ENCODE measurements at regions not wholly inside any gene's neighbourhood (a gene's known extent, or its start where the extent isn't known, plus 50 kb on each side); places are given as distances from the start of the nearest gene placed in this dataset.

GRCh38 chr9:108552459-108553040 lies 303.2 kb downstream of the ACTL7B start:
- DNase-seq (ENCODE audit: low read depth, low spot score), result no peak

- no peak for DNase-seq (ENCODE audit: low read depth, low spot score)
These were observed 304.6 kb downstream of the ACTL7B start for GRCh38 chr9:108551030-108551841.

GRCh38 chr9:108550106-108550505 lies 305.7 kb downstream of the ACTL7B start:
- no peak for DNase-seq (ENCODE audit: low read depth, low spot score)

DNA sequence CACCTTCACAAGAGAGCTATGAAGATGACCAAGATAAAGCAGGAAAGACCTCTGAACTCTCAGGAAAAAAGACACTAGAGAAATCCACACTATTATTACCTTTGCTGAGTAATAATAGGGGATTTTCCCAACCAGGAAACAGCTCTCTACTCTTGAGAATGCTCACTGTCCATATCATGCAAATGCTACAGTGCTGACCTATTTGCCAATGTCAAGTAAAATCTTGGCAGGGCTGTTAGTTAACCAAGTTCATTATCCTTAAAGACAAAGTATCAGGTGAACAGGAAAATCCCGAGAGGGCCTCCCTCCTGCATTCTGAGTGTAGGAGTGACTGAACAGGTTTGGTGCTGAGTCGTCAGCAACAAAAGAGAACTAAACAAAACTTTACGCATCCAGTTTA lies 306.6 kb downstream of the ACTL7B start:
- no peak for DNase-seq (ENCODE audit: low read depth, low spot score)

DNA sequence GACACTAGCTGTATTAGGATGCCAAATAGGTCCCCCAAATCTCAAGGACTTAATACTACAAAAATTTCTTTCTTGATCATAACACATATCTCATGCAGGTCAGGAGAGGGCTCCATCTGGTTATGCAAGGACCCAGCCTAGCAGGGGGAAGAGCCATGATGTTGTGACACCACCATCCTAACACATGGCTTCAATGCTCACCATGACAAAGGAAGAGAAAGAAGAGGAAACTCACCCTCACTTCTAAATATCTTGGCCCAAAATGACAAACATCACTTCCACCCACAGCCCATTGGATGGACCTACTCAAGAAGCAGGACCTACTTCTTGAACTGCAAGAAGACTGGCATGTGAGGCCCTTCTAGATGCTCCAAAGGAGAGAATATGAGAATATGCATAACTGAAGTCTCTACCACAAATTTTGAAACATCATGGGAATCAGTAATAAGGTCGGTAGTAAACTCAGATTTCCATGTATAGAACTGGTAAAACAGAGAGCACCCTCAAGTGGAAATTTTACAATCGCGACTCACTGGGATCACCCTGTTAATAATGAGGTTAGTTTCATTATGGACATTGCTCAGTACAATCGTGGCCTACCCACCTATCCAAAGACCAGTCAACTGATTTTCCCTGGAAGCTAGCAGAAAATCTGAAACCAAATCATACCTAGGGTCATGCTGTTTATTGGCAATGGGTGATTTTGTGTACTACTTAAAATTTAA lies 308.2 kb downstream of the ACTL7B start:
- no peak for DNase-seq (ENCODE audit: low read depth, low spot score)

- DNase-seq (ENCODE audit: low read depth, low spot score), result no peak
These were observed 309.6 kb downstream of the ACTL7B start for GRCh38 chr9:108546215-108546614.

DNA sequence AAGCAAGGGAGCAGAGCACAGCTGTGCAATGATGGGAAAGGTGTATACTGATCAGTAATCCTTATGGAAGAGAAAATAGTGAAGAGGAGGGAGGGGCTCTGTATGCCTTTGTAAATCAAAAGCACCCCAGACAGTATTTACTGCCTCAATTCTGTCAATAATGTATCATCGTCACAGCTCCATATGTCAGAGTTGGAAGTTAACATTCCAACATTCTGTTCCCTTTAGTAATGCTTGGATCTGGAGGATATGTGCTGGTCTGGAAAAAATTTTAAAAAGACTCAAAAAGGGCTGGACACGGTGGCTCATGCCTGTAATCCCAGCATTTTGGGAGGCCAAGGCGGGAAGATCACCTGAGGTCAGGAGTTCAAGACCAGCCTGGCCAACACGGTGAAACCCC lies 310.4 kb downstream of the ACTL7B start:
- no peak for DNase-seq (ENCODE audit: low read depth, low spot score)

DNA sequence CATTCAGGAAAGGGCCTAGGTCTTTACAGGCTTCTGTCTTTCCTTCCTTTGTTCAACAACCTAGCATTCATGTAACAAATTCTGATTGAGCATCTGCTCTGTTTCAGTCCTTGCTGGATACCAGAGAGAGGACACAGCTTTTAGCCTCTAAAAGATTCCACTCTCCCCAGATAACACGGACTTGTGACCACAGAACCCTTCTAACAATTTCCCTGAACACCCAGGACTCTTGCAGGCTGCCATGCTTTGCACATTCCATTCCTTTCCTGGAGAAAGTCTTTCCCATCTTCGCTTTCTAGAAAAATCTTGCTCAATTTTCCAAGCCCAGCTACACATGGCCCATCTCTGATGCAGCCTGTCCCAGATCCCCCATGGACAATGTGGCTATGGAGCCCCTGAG lies 310.9 kb downstream of the ACTL7B start:
- no peak for DNase-seq (ENCODE audit: low read depth, low spot score)

- DNase-seq (ENCODE audit: low read depth, low spot score), result no peak
These were observed 312.5 kb downstream of the ACTL7B start for GRCh38 chr9:108543251-108543778.

GRCh38 chr9:108537756-108538155 lies 318.0 kb downstream of the ACTL7B start:
- no peak for DNase-seq (ENCODE audit: low read depth, low spot score)

GRCh38 chr9:108536836-108537601 lies 318.8 kb downstream of the ACTL7B start:
- DNase-seq (ENCODE audit: low read depth, low spot score), result no peak

- DNase-seq (ENCODE audit: low read depth, low spot score), result no peak
These were observed 320.3 kb downstream of the ACTL7B start for GRCh38 chr9:108535526-108535925.

- DNase-seq (ENCODE audit: low read depth, low spot score), result no peak
These were observed 321.0 kb downstream of the ACTL7B start for GRCh38 chr9:108534741-108535140.

DNA sequence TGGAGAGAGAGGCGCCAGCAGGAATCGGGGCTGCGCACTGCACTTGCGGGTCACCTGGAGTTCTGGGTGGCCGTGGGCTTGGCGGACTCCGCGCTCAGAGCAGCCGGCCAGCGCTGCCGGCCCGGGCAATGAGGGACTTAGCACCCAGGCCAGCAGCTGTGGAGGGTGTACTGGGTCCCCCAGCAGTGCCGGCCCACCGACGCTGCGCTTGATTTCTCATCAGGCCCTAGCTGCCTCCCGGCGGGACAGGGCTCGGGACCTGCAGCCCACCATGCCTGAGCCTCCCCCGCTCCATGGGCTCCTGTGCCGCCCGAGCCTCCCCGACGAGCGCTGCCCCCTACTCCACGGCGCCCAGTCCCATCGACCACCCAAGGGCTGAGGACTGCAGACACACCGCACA lies 325.6 kb downstream of the ACTL7B start:
- DNase-seq (ENCODE audit: low read depth, low spot score), result no peak

GRCh38 chr9:108528231-108528630 lies 327.6 kb downstream of the ACTL7B start:
- DNase-seq (ENCODE audit: low read depth, low spot score), result no peak

DNA sequence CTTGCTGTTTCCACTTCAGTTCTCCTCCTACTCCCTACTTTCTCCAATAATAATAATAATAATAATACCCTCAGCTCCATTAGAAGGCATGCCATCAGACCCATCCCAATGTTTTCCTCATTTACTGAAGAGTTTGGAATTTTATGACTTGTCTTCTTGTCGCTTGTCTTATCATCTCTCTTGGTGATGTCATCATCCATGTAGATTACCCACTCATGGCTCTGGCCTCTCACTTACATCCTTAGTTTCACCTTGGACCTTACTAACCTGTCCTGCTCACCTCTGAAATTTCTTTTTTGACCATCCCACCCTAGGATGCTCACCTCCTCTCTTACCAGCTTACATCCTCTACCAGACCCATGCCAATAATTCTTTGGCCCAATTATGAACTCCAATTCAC lies 329.3 kb downstream of the ACTL7B start:
- no peak for DNase-seq (ENCODE audit: low read depth, low spot score)

DNA sequence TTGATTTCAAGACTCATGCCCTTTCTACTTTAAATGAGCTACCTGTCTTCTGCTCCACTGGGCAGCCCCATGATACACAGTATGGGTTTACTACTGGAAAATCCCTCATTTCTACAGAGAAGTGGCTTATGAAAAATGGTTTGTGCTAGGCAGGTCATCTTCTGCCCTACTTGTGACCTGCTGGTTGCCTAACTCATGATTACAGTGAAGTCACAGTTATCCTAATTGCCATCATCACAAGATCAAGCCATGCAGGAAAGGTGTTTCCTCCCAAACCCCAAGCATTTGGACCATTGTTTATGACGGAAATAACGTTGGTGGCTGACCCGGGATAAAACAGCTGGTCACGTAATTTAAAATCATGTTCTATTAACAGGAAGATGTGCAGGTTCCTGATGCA lies 330.6 kb downstream of the ACTL7B start:
- DNase-seq (ENCODE audit: low read depth, low spot score), result no peak

DNA sequence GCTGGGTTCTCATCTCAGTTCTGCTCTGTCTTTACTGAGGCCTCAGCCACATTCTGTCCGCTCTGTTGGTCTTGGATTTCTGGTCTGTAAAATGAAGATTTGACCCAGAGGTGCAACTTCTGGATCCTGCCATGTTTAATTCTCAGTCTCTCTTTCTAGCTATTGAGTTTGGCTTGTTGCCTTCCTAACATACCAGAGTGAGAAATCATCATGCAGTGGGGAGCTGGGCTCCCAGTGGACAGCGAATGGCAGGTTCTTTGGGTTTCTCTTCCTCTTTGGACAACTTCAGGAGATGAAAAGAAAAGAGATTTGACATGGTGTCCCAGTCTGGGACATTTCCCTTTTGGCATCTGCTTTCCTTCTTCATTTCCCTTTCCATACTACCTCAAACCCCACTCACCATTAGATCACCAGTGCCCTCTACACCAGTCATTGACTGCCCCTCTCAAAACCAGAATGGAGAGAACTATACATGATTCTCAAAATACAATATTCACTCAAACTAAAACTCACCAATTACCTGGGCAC lies 334.7 kb downstream of the ACTL7B start:
- DNase-seq (ENCODE audit: low read depth, low spot score), result no peak

GRCh38 chr9:108519437-108519836 lies 336.3 kb downstream of the ACTL7B start:
- DNase-seq (ENCODE audit: low read depth, low spot score), result no peak

GRCh38 chr9:108517651-108518365 lies 338.0 kb downstream of the ACTL7B start:
- no peak for DNase-seq (ENCODE audit: low read depth, low spot score)

GRCh38 chr9:108516391-108516790 lies 339.4 kb downstream of the ACTL7B start:
- no peak for DNase-seq (ENCODE audit: low read depth, low spot score)
